ENCODE measurements at regions not wholly inside any gene's neighbourhood (a gene's known extent, or its start where the extent isn't known, plus 50 kb on each side); places are given as distances from the start of the nearest gene placed in this dataset.

GRCh38 chr4:151942971-151943370 is 182.2 kb upstream of the GATB start:
- TF ChIP-seq SP1 (IDR thresholded peaks at IDR 0.05) = no peak
- no peak for TF ChIP-seq FOXK2 (IDR thresholded peaks at IDR 0.05)
- no peak for TF ChIP-seq ARNT (IDR thresholded peaks at IDR 0.05)
- TF ChIP-seq LEF1 (IDR thresholded peaks at IDR 0.05; ENCODE audit: borderline replicate concordance) = no peak
- no peak for TF ChIP-seq HDGF (IDR thresholded peaks at IDR 0.05; ENCODE audit: borderline replicate concordance)
- TF ChIP-seq CTBP1 (IDR thresholded peaks at IDR 0.05; ENCODE audit: borderline replicate concordance) = no peak
- TF ChIP-seq SUZ12 (IDR thresholded peaks at IDR 0.05) = no peak
- TF ChIP-seq ELF4 (IDR thresholded peaks at IDR 0.05) = no peak
- no peak for TF ChIP-seq L3MBTL2 (conservative IDR thresholded peaks at IDR 0.05)
- TF ChIP-seq BHLHE40 (IDR thresholded peaks at IDR 0.05; ENCODE audit: borderline replicate concordance) = no peak
- TF ChIP-seq ZNF384 (IDR thresholded peaks at IDR 0.05) = no peak
- TF ChIP-seq PKNOX1 (IDR thresholded peaks at IDR 0.05) = no peak
- TF ChIP-seq TARDBP (IDR thresholded peaks at IDR 0.05) = no peak
- CTCF ChIA-PET = no interaction called here
- POLR2A ChIA-PET = no interaction called here
- no peak for DNase-seq (ENCODE audit: extremely low spot score)

- no peak for DNase-seq (ENCODE audit: extremely low spot score)
- POLR2A ChIA-PET = no interaction called here
- no peak for TF ChIP-seq SP1 (IDR thresholded peaks at IDR 0.05)
- TF ChIP-seq HDGF (IDR thresholded peaks at IDR 0.05; ENCODE audit: borderline replicate concordance) = no peak
- TF ChIP-seq ELF4 (IDR thresholded peaks at IDR 0.05) = no peak
- TF ChIP-seq FOXM1 (IDR thresholded peaks at IDR 0.05; ENCODE audit: borderline replicate concordance) = no peak
- TF ChIP-seq LEF1 (IDR thresholded peaks at IDR 0.05; ENCODE audit: borderline replicate concordance) = no peak
- no peak for TF ChIP-seq BHLHE40 (IDR thresholded peaks at IDR 0.05; ENCODE audit: borderline replicate concordance)
- TF ChIP-seq ZNF384 (IDR thresholded peaks at IDR 0.05) = no peak
- no peak for TF ChIP-seq L3MBTL2 (conservative IDR thresholded peaks at IDR 0.05)
- no peak for TF ChIP-seq SUZ12 (IDR thresholded peaks at IDR 0.05)
- TF ChIP-seq NFRKB (IDR thresholded peaks at IDR 0.05) = no peak
- no peak for TF ChIP-seq ARNT (IDR thresholded peaks at IDR 0.05)
- TF ChIP-seq FOXK2 (IDR thresholded peaks at IDR 0.05) = no peak
- CTCF ChIA-PET = no interaction called here
Measured at GRCh38 chr4:151940926-151941617, 180.3 kb upstream of the GATB start.

GRCh38 chr4:151940291-151940690 is 179.5 kb upstream of the GATB start:
- POLR2A ChIA-PET = no interaction called here
- no peak for DNase-seq (ENCODE audit: extremely low spot score)
- no peak for TF ChIP-seq HDGF (IDR thresholded peaks at IDR 0.05; ENCODE audit: borderline replicate concordance)
- TF ChIP-seq SP1 (IDR thresholded peaks at IDR 0.05) = no peak
- TF ChIP-seq ELF4 (IDR thresholded peaks at IDR 0.05) = no peak
- no peak for TF ChIP-seq ARNT (IDR thresholded peaks at IDR 0.05)
- TF ChIP-seq NFRKB (IDR thresholded peaks at IDR 0.05) = no peak
- no peak for TF ChIP-seq ZNF384 (IDR thresholded peaks at IDR 0.05)
- no peak for TF ChIP-seq CTBP1 (IDR thresholded peaks at IDR 0.05; ENCODE audit: borderline replicate concordance)
- no peak for TF ChIP-seq LEF1 (IDR thresholded peaks at IDR 0.05; ENCODE audit: borderline replicate concordance)
- TF ChIP-seq FOXA1 (IDR thresholded peaks at IDR 0.05) = no peak
- TF ChIP-seq SUZ12 (IDR thresholded peaks at IDR 0.05) = no peak
- no peak for TF ChIP-seq FOXM1 (IDR thresholded peaks at IDR 0.05; ENCODE audit: borderline replicate concordance)
- TF ChIP-seq BHLHE40 (IDR thresholded peaks at IDR 0.05; ENCODE audit: borderline replicate concordance) = no peak
- no peak for TF ChIP-seq TARDBP (IDR thresholded peaks at IDR 0.05)
- TF ChIP-seq FOXK2 (IDR thresholded peaks at IDR 0.05) = no peak
- no peak for TF ChIP-seq L3MBTL2 (conservative IDR thresholded peaks at IDR 0.05)
- CTCF ChIA-PET = no interaction called here

GRCh38 chr4:151939670-151940069 is 178.9 kb upstream of the GATB start:
- CTCF ChIA-PET = no interaction called here
- DNase-seq (ENCODE audit: extremely low spot score) = no peak
- TF ChIP-seq SP1 (IDR thresholded peaks at IDR 0.05) (no peak), HDGF (IDR thresholded peaks at IDR 0.05; ENCODE audit: borderline replicate concordance) (no peak), FOXA1 (IDR thresholded peaks at IDR 0.05) (no peak), ZNF384 (IDR thresholded peaks at IDR 0.05) (no peak), PKNOX1 (IDR thresholded peaks at IDR 0.05) (no peak), CTBP1 (IDR thresholded peaks at IDR 0.05; ENCODE audit: borderline replicate concordance) (no peak), BHLHE40 (IDR thresholded peaks at IDR 0.05; ENCODE audit: borderline replicate concordance) (no peak), FOXM1 (IDR thresholded peaks at IDR 0.05; ENCODE audit: borderline replicate concordance) (no peak), L3MBTL2 (conservative IDR thresholded peaks at IDR 0.05) (no peak), NFRKB (IDR thresholded peaks at IDR 0.05) (no peak), ELF4 (IDR thresholded peaks at IDR 0.05) (no peak), LEF1 (IDR thresholded peaks at IDR 0.05; ENCODE audit: borderline replicate concordance) (no peak), ARNT (IDR thresholded peaks at IDR 0.05) (no peak), TARDBP (IDR thresholded peaks at IDR 0.05) (no peak), FOXK2 (IDR thresholded peaks at IDR 0.05) (no peak)
- POLR2A ChIA-PET = no interaction called here

- DNase-seq (ENCODE audit: extremely low spot score) = no peak
- CTCF ChIA-PET = no interaction called here
- POLR2A ChIA-PET = no interaction called here
- TF ChIP-seq NFRKB (IDR thresholded peaks at IDR 0.05) (no peak), PKNOX1 (IDR thresholded peaks at IDR 0.05) (no peak), TARDBP (IDR thresholded peaks at IDR 0.05) (no peak), ELF4 (IDR thresholded peaks at IDR 0.05) (no peak), FOXK2 (IDR thresholded peaks at IDR 0.05) (no peak), ZNF384 (IDR thresholded peaks at IDR 0.05) (no peak), SP1 (IDR thresholded peaks at IDR 0.05) (no peak), SUZ12 (IDR thresholded peaks at IDR 0.05) (no peak), L3MBTL2 (conservative IDR thresholded peaks at IDR 0.05) (no peak), LEF1 (IDR thresholded peaks at IDR 0.05; ENCODE audit: borderline replicate concordance) (no peak), BHLHE40 (IDR thresholded peaks at IDR 0.05; ENCODE audit: borderline replicate concordance) (no peak), FOXA1 (IDR thresholded peaks at IDR 0.05) (no peak), CTBP1 (IDR thresholded peaks at IDR 0.05; ENCODE audit: borderline replicate concordance) (no peak), ARNT (IDR thresholded peaks at IDR 0.05) (no peak), FOXM1 (IDR thresholded peaks at IDR 0.05; ENCODE audit: borderline replicate concordance) (no peak), HDGF (IDR thresholded peaks at IDR 0.05; ENCODE audit: borderline replicate concordance) (no peak)
Measured at GRCh38 chr4:151935411-151935810, 174.6 kb upstream of the GATB start.
